Mesenchymal stem cell (in vitro differentiated cells and primary cell): ENCODE measurements at regions not wholly inside any gene's neighbourhood (a gene's known extent, or its start where the extent isn't known, plus 50 kb on each side); places are given as distances from the start of the nearest gene placed in this dataset.
A peak's percentile ranks its signal among the peaks of the same experiment; 100 is the strongest.

Experiments
- DNase-seq: peaks from one replicate; pipeline ENCODE4 v3.0.0-alpha.2; 2013
- H2AFZ ChIP-seq: one replicate; pipeline ENCODE4 v1.6.1; 2013; ENCODE audit warnings: low read depth, mild to moderate bottlenecking, control low read depth, inconsistent platforms, low read length, moderate library complexity
- H2AK5ac ChIP-seq: 2 replicates; pipeline ENCODE4 v1.6.1; 2013; ENCODE audit warnings: low read length, moderate library complexity, mild to moderate bottlenecking, inconsistent platforms; ENCODE audit not compliant: severe bottlenecking
- H2BK120ac ChIP-seq: one replicate; pipeline ENCODE4 v1.6.1; 2013; ENCODE audit warnings: low read depth, mild to moderate bottlenecking, inconsistent platforms, low read length, moderate library complexity
- H2BK12ac ChIP-seq, 2 experiments: one replicate each; pipeline ENCODE4 v1.6.1; 2013; ENCODE audit warnings: inconsistent platforms in 2 of 2, low read length in 2 of 2, mild to moderate bottlenecking in 2 of 2, moderate library complexity in 2 of 2, control low read depth in 1 of 2
- H2BK15ac ChIP-seq: one replicate; pipeline ENCODE4 v1.6.1; 2013; ENCODE audit warnings: mild to moderate bottlenecking, low read depth, inconsistent platforms; ENCODE audit not compliant: poor library complexity, severe bottlenecking
- H2BK5ac ChIP-seq: 2 replicates; pipeline ENCODE4 v1.6.1; 2013; ENCODE audit warnings: low read depth, mild to moderate bottlenecking, low read length, control low read depth, inconsistent platforms; ENCODE audit not compliant: poor library complexity, severe bottlenecking
- H3K14ac ChIP-seq, 2 experiments: one replicate each; pipeline ENCODE4 v1.6.1; 2013; ENCODE audit warnings: inconsistent platforms in 2 of 2, low read length in 2 of 2, control low read depth in 1 of 2, mild to moderate bottlenecking in 1 of 2, moderate library complexity in 1 of 2
- H3K18ac ChIP-seq, 2 experiments: one replicate each; pipeline ENCODE4 v1.6.1; 2013; ENCODE audit warnings: inconsistent platforms in 2 of 2, low read length in 2 of 2, control low read depth in 1 of 2, low read depth in 1 of 2, mild to moderate bottlenecking in 1 of 2
- H3K23ac ChIP-seq, 2 experiments: one replicate each; pipeline ENCODE4 v1.6.1; 2013; ENCODE audit warnings: inconsistent platforms in 2 of 2, low read length in 2 of 2, mild to moderate bottlenecking in 2 of 2, moderate library complexity in 2 of 2, control low read depth in 1 of 2
- H3K27ac ChIP-seq: 2 replicates; pipeline ENCODE4 v1.5.1; 2013; ENCODE audit warnings: mild to moderate bottlenecking, moderate library complexity, low read length, control low read depth, inconsistent platforms; ENCODE audit not compliant: poor library complexity, severe bottlenecking
- H3K27me3 ChIP-seq, 2 experiments: 2 replicates each; pipeline versions ENCODE4 v1.6.1 to v1.7.0; 2013; ENCODE audit warnings: low read length in 2 of 2, mild to moderate bottlenecking in 2 of 2, moderate library complexity in 2 of 2, control low read depth in 1 of 2, inconsistent platforms in 1 of 2; ENCODE audit not compliant: control insufficient read depth in 1 of 2, insufficient read depth in 1 of 2
- H3K36me3 ChIP-seq, 2 experiments: 2 replicates each; pipeline versions ENCODE4 v1.6.1 to v1.7.0; 2013; ENCODE audit warnings: low read length in 2 of 2, control low read depth in 1 of 2, inconsistent platforms in 1 of 2, low read depth in 1 of 2, mild to moderate bottlenecking in 1 of 2; ENCODE audit not compliant: insufficient read depth in 2 of 2, control insufficient read depth in 1 of 2
- H3K4ac ChIP-seq, 2 experiments: one replicate each; pipeline ENCODE4 v1.6.1; 2013; ENCODE audit warnings: inconsistent platforms in 2 of 2, low read length in 2 of 2, mild to moderate bottlenecking in 2 of 2, moderate library complexity in 2 of 2, control low read depth in 1 of 2, low read depth in 1 of 2
- H3K4me1 ChIP-seq: 2 replicates; pipeline ENCODE4 v1.6.1; 2013; ENCODE audit warnings: low read depth, low read length, control low read depth; ENCODE audit not compliant: control insufficient read depth, insufficient read depth
- H3K4me2 ChIP-seq: 2 replicates; pipeline ENCODE4 v1.6.1; 2013; ENCODE audit warnings: low read length, mild to moderate bottlenecking, inconsistent platforms; ENCODE audit not compliant: poor library complexity, severe bottlenecking
- H3K4me3 ChIP-seq, 2 experiments: 2 replicates each; pipeline versions ENCODE4 v1.5.1 to v1.7.0; 2013; ENCODE audit warnings: low read length in 2 of 2, mild to moderate bottlenecking in 2 of 2, control low read depth in 1 of 2, low read depth in 1 of 2; ENCODE audit not compliant: insufficient read depth in 1 of 2
- H3K79me1 ChIP-seq: replicated peaks from 2 replicates; pipeline ENCODE4 v1.6.1; 2013; ENCODE audit warnings: mild to moderate bottlenecking, control low read depth, low read length, inconsistent platforms; ENCODE audit not compliant: poor library complexity, severe bottlenecking
- H3K9ac ChIP-seq: 2 replicates; pipeline ENCODE4 v1.7.0; 2013; ENCODE audit warnings: mild to moderate bottlenecking, low read length, moderate library complexity
- H3K9me3 ChIP-seq: 2 replicates; pipeline ENCODE4 v1.7.0; 2013; ENCODE audit warnings: mild to moderate bottlenecking, low read length; ENCODE audit not compliant: control insufficient read depth
- H4K8ac ChIP-seq: one replicate; pipeline ENCODE4 v1.6.1; 2013; ENCODE audit warnings: inconsistent platforms, mild to moderate bottlenecking, low read length, moderate library complexity
- H4K91ac ChIP-seq: one replicate; pipeline ENCODE4 v1.6.1; 2013; ENCODE audit warnings: mild to moderate bottlenecking, low read length, inconsistent platforms
- WGBS: methylation state at CpG from one replicate; pipeline ENCODE4 v1.1.7; 2013; ENCODE audit warnings: mixed read lengths; 5-methylcytosine and 5-hydroxymethylcytosine counted together

GRCh38 chr9:73370053-73370452, 218.4 kb downstream of the ANXA1 start:
- Histone ChIP-seq H3K4me1 (no peaks in the 10 kb centered on the region), H3K4ac (no peak overlapping the region), H2BK12ac (no peak overlapping the region), H2AFZ (no peak overlapping the region), H2BK120ac (no peak overlapping the region), H3K4me3 (no peak overlapping the region), H3K9ac (no peak overlapping the region), H3K14ac (no peak overlapping the region), H3K36me3 (no peaks in the 10 kb centered on the region), H2BK15ac (no peak overlapping the region), H3K23ac (no peak overlapping the region), H4K8ac (no peak overlapping the region), H3K27ac (no peak overlapping the region), H2BK5ac (no peak overlapping the region), H2AK5ac (no peak overlapping the region), H4K91ac (no peak overlapping the region), H3K18ac (no peak overlapping the region), H3K4me2 (no peak overlapping the region), H3K9me3 (peaks cover 6% of the 10 kb centered on the region), H3K27me3 (peaks cover 0 to 44% of the 10 kb centered on the region in 2 experiments), H3K79me1 (no peaks in the 10 kb centered on the region)
- peak; percentile 3 for DNase-seq
- 14% methylated on average over 1 of the region's 1 CpG for WGBS

GRCh38 chr9:73371801-73372200, 220.1 kb downstream of the ANXA1 start:
- no peak overlapping the region for H2BK12ac ChIP-seq
- no CpG with 5 or more reads among the region's 2 CpGs for WGBS

GRCh38 chr9:73380411-73380810, 228.7 kb downstream of the ANXA1 start:
- WGBS = 63% methylated on average over 3 of the region's 3 CpGs
- Histone ChIP-seq H3K27ac (no peak overlapping the region), H2BK15ac (no peak overlapping the region), H3K27me3 (peaks cover 0 to 14% of the 10 kb centered on the region in 2 experiments), H4K91ac (no peak overlapping the region), H2AFZ (no peak overlapping the region), H3K79me1 (no peaks in the 10 kb centered on the region), H2BK5ac (no peak overlapping the region), H2BK12ac (no peak overlapping the region), H3K14ac (no peak overlapping the region), H3K9me3 (no peaks in the 10 kb centered on the region), H3K9ac (no peak overlapping the region), H3K4me3 (no peak overlapping the region), H3K4me1 (no peaks in the 10 kb centered on the region), H3K4ac (no peak overlapping the region), H3K36me3 (no peaks in the 10 kb centered on the region), H4K8ac (no peak overlapping the region), H2BK120ac (no peak overlapping the region), H3K23ac (no peak overlapping the region), H3K4me2 (no peak overlapping the region), H3K18ac (no peak overlapping the region), H2AK5ac (no peak overlapping the region)
- no peak for DNase-seq

More at GRCh38 chr9:73371801-73372200, 220.1 kb downstream of the ANXA1 start:
- Histone ChIP-seq H3K14ac (no peak overlapping the region), H3K36me3 (no peaks in the 10 kb centered on the region), H2AK5ac (no peak overlapping the region), H4K91ac (no peak overlapping the region), H3K9ac (no peak overlapping the region), H3K79me1 (no peaks in the 10 kb centered on the region), H2AFZ (no peak overlapping the region), H3K27me3 (peaks cover 0 to 32% of the 10 kb centered on the region in 2 experiments), H2BK120ac (no peak overlapping the region), H3K4ac (no peak overlapping the region), H3K23ac (no peak overlapping the region), H2BK15ac (no peak overlapping the region), H3K4me1 (no peaks in the 10 kb centered on the region), H3K18ac (no peak overlapping the region), H2BK5ac (no peak overlapping the region), H3K27ac (no peak overlapping the region), H3K9me3 (peaks cover 6% of the 10 kb centered on the region), H3K4me3 (no peak overlapping the region), H4K8ac (no peak overlapping the region), H3K4me2 (no peak overlapping the region)
- DNase-seq = no peak

- H3K4ac ChIP-seq = no peak overlapping the region
- no peak overlapping the region for H2BK15ac ChIP-seq
- H3K36me3 ChIP-seq = no peaks in the 10 kb centered on the region
- H3K4me3 ChIP-seq = no peak overlapping the region
- peaks cover 29% of the 10 kb centered on the region for H3K9me3 ChIP-seq
- no peak overlapping the region for H3K9ac ChIP-seq
- no peak overlapping the region for H4K91ac ChIP-seq
- H3K18ac ChIP-seq = no peak overlapping the region
- no peak overlapping the region for H3K14ac ChIP-seq
- H2AFZ ChIP-seq = no peak overlapping the region
- H3K4me1 ChIP-seq = no peaks in the 10 kb centered on the region
- DNase-seq = no peak
- H3K4me2 ChIP-seq = no peak overlapping the region
- H2BK120ac ChIP-seq = no peak overlapping the region
- H2BK5ac ChIP-seq = no peak overlapping the region
- H4K8ac ChIP-seq = no peak overlapping the region
- WGBS = 86% methylated on average over 3 of the region's 4 CpGs
- H2AK5ac ChIP-seq = no peak overlapping the region
- no peak overlapping the region for H2BK12ac ChIP-seq
- H3K23ac ChIP-seq = no peak overlapping the region
- no peaks in the 10 kb centered on the region for H3K79me1 ChIP-seq
- no peak overlapping the region for H3K27ac ChIP-seq
- no peaks in the 10 kb centered on the region for H3K27me3 ChIP-seq
Measured at GRCh38 chr9:73402081-73403028, 250.7 kb downstream of the ANXA1 start.
